BLaER1 treated with 17β-estradiol and CSF1 and Interleukin-3, amounts not matched to agents 10 nM and 100 nM (cell line): ENCODE measurements at regions not wholly inside any gene's neighbourhood (a gene's known extent, or its start where the extent isn't known, plus 50 kb on each side); places are given as distances from the start of the nearest gene placed in this dataset.

ENCODE experiments used
- H3K27ac ChIP-seq, 11 experiments: shearing (Covaris generic); formaldehyde crosslinking; 2 replicates each; pipeline ENCODE4 v1.8.1; 2022
- H3K27me3 ChIP-seq, 11 experiments: shearing (Covaris generic); formaldehyde crosslinking; 2 replicates each; pipeline ENCODE4 v1.8.1; 2022
- H3K36me3 ChIP-seq, 11 experiments: shearing (Covaris generic); formaldehyde crosslinking; 2 replicates each; pipeline ENCODE4 v1.8.1; 2022
- H3K4me1 ChIP-seq, 10 experiments: shearing (Covaris generic); formaldehyde crosslinking; 2 replicates each; pipeline ENCODE4 v1.8.1; 2022
- H3K4me2 ChIP-seq, 11 experiments: shearing (Covaris generic); formaldehyde crosslinking; 2 replicates each; pipeline ENCODE4 v1.8.1; 2022
- H3K4me3 ChIP-seq, 10 experiments: shearing (Covaris generic); formaldehyde crosslinking; 2 replicates each; pipeline ENCODE4 v1.8.1; 2022
- H3K9ac ChIP-seq, 11 experiments: shearing (Covaris generic); formaldehyde crosslinking; 2 replicates each; pipeline ENCODE4 v1.8.1; 2022
- H3K9me3 ChIP-seq, 11 experiments: shearing (Covaris generic); formaldehyde crosslinking; replicated peaks in 1 of 11; 2 replicates each; pipeline ENCODE4 v1.8.1; 2022
- H4K20me1 ChIP-seq, 11 experiments: shearing (Covaris generic); formaldehyde crosslinking; 2 replicates each; pipeline ENCODE4 v1.8.1; 2022
- Cebpa-rat ChIP-seq, 11 experiments: shearing (Covaris generic); IDR thresholded peaks; 2 replicates each; pipeline ENCODE4 v1.8.1; 2022

DNA sequence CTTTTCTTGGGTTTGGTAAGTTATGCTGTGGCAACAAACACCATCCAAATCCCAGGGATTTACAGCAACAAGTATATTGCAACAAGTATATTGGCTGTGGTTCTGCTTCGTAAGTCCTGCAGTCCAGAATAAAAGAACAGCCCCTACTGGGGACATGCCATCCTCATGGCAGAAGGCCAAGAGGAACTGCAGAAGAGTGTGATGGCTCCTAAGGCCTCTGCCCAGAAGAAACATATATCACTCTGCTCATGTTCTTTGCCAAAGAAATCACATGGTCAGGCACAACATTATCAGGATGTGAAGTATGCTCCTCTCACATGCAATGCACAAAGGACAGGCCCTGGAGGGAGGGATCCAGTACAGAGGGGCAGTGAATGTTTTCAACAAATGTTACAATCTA lies 159.6 kb upstream of the TAS2R1 start:
- Histone ChIP-seq H3K9ac (no peak overlapping the region), H3K27ac (no peak overlapping the region), H3K36me3 (no peaks in the 10 kb centered on the region), H4K20me1 (no peaks in the 10 kb centered on the region), H3K4me3 (no peak overlapping the region), H3K4me2 (no peak overlapping the region), H3K4me1 (0 out of 20 replicates have a peak, but pooled peaks cover 0 to 4% (median 0%) of the 10 kb centered on the region in 10 experiments), H3K9me3 (no peaks in the 10 kb centered on the region), H3K27me3 (no peaks in the 10 kb centered on the region)
- no peak for TF ChIP-seq Cebpa-rat (IDR thresholded peaks at IDR 0.05)

GRCh38 chr5:9787861-9788600 lies 157.9 kb upstream of the TAS2R1 start:
- Histone ChIP-seq H3K36me3 (no peaks in the 10 kb centered on the region), H3K4me2 (no peak overlapping the region), H3K9ac (no peak overlapping the region), H3K27ac (no peak overlapping the region), H3K27me3 (no peaks in the 10 kb centered on the region), H3K4me3 (no peak overlapping the region), H3K9me3 (no peaks in the 10 kb centered on the region), H3K4me1 (0 out of 20 replicates have a peak, but pooled peaks cover 0 to 4% (median 0%) of the 10 kb centered on the region in 10 experiments), H4K20me1 (no peaks in the 10 kb centered on the region)
- no peak for TF ChIP-seq Cebpa-rat (IDR thresholded peaks at IDR 0.05)

- Histone ChIP-seq H3K9ac (no peak overlapping the region), H3K4me2 (no peak overlapping the region), H3K9me3 (peaks cover 0 to 3% (median 0%) of the 10 kb centered on the region in 11 experiments; a peak in 4 of 22 replicates), H3K4me1 (0 out of 20 replicates have a peak, but pooled peaks cover 0 to 4% (median 0%) of the 10 kb centered on the region in 10 experiments), H3K4me3 (no peak overlapping the region), H4K20me1 (no peaks in the 10 kb centered on the region), H3K36me3 (no peaks in the 10 kb centered on the region), H3K27ac (no peak overlapping the region), H3K27me3 (no peaks in the 10 kb centered on the region)
- no peak for TF ChIP-seq Cebpa-rat (IDR thresholded peaks at IDR 0.05)
Observed at GRCh38 chr5:9786380-9787360, 156.5 kb upstream of the TAS2R1 start.

DNA sequence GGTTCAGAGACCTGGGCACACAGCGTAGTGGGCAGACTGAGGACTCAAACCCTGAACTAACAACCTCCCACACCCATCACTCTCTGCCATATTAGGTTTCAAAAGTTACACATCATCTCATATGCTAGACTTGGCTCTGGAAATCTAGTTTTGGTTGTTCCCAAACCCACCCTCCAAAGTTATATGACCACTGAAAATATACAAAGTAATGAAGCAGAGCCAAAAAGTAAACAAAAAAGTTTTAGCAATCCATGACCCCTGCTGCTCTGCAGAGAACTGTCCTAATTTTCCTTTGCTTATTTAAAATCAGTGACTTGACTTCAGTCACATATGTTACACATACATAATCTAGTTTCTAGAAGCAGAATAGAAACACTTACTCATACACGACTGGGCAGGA lies 155.6 kb upstream of the TAS2R1 start:
- H3K4me3 ChIP-seq = no peak overlapping the region

DNA sequence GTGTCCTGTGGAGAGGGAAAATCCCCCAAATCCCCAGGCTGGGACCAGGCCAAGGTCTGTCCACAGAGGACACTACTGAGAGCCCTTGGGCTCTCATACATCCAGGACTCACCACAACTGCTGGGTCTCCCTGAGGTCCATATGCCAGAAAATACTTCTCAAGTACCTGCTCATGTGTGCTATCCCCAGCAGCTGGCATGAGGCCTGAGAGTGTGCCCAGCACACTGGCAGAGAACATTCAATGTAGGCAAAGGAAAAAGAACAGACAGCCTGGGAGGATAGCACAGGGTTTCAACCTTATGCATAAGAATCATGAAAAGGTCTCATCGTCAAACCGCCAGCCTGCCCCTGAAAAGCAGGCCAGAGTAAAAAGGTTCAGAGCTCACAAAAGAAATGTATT lies 154.1 kb upstream of the TAS2R1 start:
- Histone ChIP-seq H3K27ac (no peak overlapping the region), H4K20me1 (no peaks in the 10 kb centered on the region), H3K4me1 (no peaks in the 10 kb centered on the region), H3K4me2 (no peak overlapping the region), H3K36me3 (no peaks in the 10 kb centered on the region), H3K4me3 (no peak overlapping the region), H3K27me3 (no peaks in the 10 kb centered on the region), H3K9me3 (peaks cover 0 to 21% (median 15%) of the 10 kb centered on the region in 11 experiments; a peak in 15 of 22 replicates), H3K9ac (no peak overlapping the region)
- no peak for TF ChIP-seq Cebpa-rat (IDR thresholded peaks at IDR 0.05)

More for the DNA sequence above, 155.6 kb upstream of the TAS2R1 start:
- Histone ChIP-seq H3K27ac (no peak overlapping the region), H3K36me3 (no peaks in the 10 kb centered on the region), H3K9me3 (peaks cover 0 to 12% (median 7%) of the 10 kb centered on the region in 11 experiments; a peak in 15 of 22 replicates), H3K4me1 (0 out of 20 replicates have a peak, but pooled peaks cover 0 to 4% (median 0%) of the 10 kb centered on the region in 10 experiments), H3K27me3 (no peaks in the 10 kb centered on the region), H3K4me2 (no peak overlapping the region), H3K9ac (no peak overlapping the region), H4K20me1 (no peaks in the 10 kb centered on the region)
- TF ChIP-seq Cebpa-rat (IDR thresholded peaks at IDR 0.05) = no peak

GRCh38 chr5:9782826-9783560 lies 152.8 kb upstream of the TAS2R1 start:
- H4K20me1 ChIP-seq = no peaks in the 10 kb centered on the region
- no peak overlapping the region for H3K4me2 ChIP-seq
- H3K4me1 ChIP-seq = no peaks in the 10 kb centered on the region
- no peak for TF ChIP-seq Cebpa-rat (IDR thresholded peaks at IDR 0.05)
- no peak overlapping the region for H3K9ac ChIP-seq
- no peak overlapping the region for H3K27ac ChIP-seq
- H3K9me3 ChIP-seq = peaks cover 0 to 30% (median 17%) of the 10 kb centered on the region in 11 experiments; a peak in 15 of 22 replicates
- no peak overlapping the region for H3K4me3 ChIP-seq
- H3K27me3 ChIP-seq = no peaks in the 10 kb centered on the region
- no peaks in the 10 kb centered on the region for H3K36me3 ChIP-seq

DNA sequence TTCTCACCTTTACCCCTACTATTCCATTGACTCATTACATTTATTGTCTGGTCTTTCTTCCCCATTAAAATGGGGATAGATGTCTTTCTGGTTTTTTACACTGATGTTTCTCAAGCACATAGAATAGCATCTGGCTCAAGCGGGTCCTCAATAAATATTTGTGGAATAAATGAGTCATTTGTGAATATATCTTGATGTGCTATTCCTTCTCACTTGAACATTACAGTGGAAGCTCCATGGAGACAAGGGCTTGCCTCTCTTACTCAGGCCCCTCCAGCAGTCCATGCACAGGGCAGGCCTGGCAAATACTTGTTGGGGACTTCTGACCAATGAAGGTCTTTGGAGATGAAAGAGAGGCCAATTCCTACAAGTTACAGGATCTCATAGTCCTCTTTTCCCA lies 151.7 kb upstream of the TAS2R1 start:
- Histone ChIP-seq H3K4me3 (no peak overlapping the region), H3K4me1 (no peaks in the 10 kb centered on the region), H3K27me3 (no peaks in the 10 kb centered on the region), H3K27ac (no peak overlapping the region), H4K20me1 (no peaks in the 10 kb centered on the region), H3K4me2 (no peak overlapping the region), H3K9ac (no peak overlapping the region), H3K36me3 (no peaks in the 10 kb centered on the region), H3K9me3 (peaks cover 0 to 32% (median 17%) of the 10 kb centered on the region in 11 experiments; a peak in 15 of 22 replicates)
- TF ChIP-seq Cebpa-rat (IDR thresholded peaks at IDR 0.05) = no peak

GRCh38 chr5:9781275-9781674 lies 151.1 kb upstream of the TAS2R1 start:
- H3K4me1 ChIP-seq = no peaks in the 10 kb centered on the region
- H4K20me1 ChIP-seq = no peaks in the 10 kb centered on the region
- no peaks in the 10 kb centered on the region for H3K27me3 ChIP-seq
- TF ChIP-seq Cebpa-rat (IDR thresholded peaks at IDR 0.05) = no peak
- H3K27ac ChIP-seq = no peak overlapping the region
- H3K4me2 ChIP-seq = no peak overlapping the region
- H3K36me3 ChIP-seq = no peaks in the 10 kb centered on the region
- H3K9ac ChIP-seq = no peak overlapping the region
- H3K9me3 ChIP-seq = peaks cover 0 to 32% (median 17%) of the 10 kb centered on the region in 11 experiments; a peak in 15 of 22 replicates
- no peak overlapping the region for H3K4me3 ChIP-seq
